ENCODE measurements at regions not wholly inside any gene's neighbourhood (a gene's known extent, or its start where the extent isn't known, plus 50 kb on each side); places are given as distances from the start of the nearest gene placed in this dataset.

DNA sequence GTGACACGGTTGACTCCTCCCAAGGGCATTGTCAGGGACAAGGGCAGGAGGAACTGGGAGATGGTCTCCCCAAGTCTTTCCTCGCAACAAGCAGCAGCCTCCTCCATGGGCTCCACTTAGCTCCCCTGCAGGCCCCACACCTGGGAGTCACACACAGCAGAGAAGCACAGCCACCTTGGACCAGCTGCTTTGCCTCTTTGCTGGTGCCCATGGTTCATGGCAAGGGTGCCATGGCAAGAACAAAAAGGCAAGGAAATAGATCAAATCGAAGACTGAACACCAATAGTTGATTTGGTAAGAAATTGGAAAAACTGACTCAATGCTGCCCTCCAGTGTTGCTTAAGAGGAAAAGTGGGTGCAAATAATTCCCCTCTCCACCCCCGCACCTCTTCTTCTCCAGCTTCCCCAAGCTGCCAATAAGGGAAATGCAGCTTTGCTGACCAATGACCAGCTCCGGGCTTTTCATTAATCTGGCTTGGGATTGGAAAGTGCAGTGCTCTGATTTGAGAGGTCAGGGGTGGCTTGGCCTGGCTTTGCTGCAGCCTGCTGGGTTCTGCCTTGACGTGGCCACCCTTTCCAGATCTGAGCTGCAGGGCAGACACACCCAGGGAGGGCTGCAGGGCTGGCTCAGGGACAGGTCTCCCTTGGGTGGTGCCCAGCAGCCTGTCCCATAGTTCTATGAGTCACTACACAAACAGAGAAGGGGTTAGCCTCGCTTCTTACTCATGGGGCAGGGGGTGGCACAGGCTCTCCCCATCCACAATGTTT is 162.0 kb downstream of the KLF13 start:
- Histone ChIP-seq H3K4me1 (ENCODE audit: low read length) (peaks cover 18% of the 10 kb centered on the region), H4K20me1 (ENCODE audit: insufficient read depth, low read length) (no peaks in the 10 kb centered on the region), H3K27ac (ENCODE audit: low read length) (no peak overlapping the region), H3K4me2 (ENCODE audit: low read length) (peak overlapping the region; percentile 58), H3K36me3 (replicated peaks; ENCODE audit: low read depth, low read length) (no peaks in the 10 kb centered on the region), H2AFZ (ENCODE audit: low read depth, low read length) (0 out of 2 replicates have a peak overlapping the region, but pooled peaks have one; percentile 6), H3K27me3 (ENCODE audit: low read depth, low read length) (no peaks in the 10 kb centered on the region), H3K4me3 (ENCODE audit: low read length) (peak overlapping the region; percentile 22; the same call in 1 of the 2 replicates), H3K9me3 (ENCODE audit: insufficient read depth, low read length) (peaks cover 6% of the 10 kb centered on the region; the same call in 1 of the 2 replicates), H3K79me2 (ENCODE audit: low read length) (no peaks in the 10 kb centered on the region), H3K9ac (ENCODE audit: low read length) (no peak overlapping the region)
- TF ChIP-seq, protein P1, sequence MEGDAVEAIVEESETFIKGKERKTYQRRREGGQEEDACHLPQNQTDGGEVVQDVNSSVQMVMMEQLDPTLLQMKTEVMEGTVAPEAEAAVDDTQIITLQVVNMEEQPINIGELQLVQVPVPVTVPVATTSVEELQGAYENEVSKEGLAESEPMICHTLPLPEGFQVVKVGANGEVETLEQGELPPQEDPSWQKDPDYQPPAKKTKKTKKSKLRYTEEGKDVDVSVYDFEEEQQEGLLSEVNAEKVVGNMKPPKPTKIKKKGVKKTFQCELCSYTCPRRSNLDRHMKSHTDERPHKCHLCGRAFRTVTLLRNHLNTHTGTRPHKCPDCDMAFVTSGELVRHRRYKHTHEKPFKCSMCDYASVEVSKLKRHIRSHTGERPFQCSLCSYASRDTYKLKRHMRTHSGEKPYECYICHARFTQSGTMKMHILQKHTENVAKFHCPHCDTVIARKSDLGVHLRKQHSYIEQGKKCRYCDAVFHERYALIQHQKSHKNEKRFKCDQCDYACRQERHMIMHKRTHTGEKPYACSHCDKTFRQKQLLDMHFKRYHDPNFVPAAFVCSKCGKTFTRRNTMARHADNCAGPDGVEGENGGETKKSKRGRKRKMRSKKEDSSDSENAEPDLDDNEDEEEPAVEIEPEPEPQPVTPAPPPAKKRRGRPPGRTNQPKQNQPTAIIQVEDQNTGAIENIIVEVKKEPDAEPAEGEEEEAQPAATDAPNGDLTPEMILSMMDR (IDR thresholded peaks at IDR 0.05; ENCODE audit: low read depth, low read length), result peak; percentile 84
- TF ChIP-seq EZH2phosphoT487 (IDR thresholded peaks at IDR 0.05; ENCODE audit: low read depth), result no peak

GRCh38 chr15:31489281-31489680 is 162.6 kb downstream of the KLF13 start:
- Histone ChIP-seq H3K9me3 (ENCODE audit: insufficient read depth, low read length) (peaks cover 6% of the 10 kb centered on the region; the same call in 1 of the 2 replicates), H3K4me1 (ENCODE audit: low read length) (peaks cover 18% of the 10 kb centered on the region), H3K9ac (ENCODE audit: low read length) (no peak overlapping the region), H2AFZ (ENCODE audit: low read depth, low read length) (no peak overlapping the region), H3K36me3 (replicated peaks; ENCODE audit: low read depth, low read length) (no peaks in the 10 kb centered on the region), H4K20me1 (ENCODE audit: insufficient read depth, low read length) (no peaks in the 10 kb centered on the region), H3K4me2 (ENCODE audit: low read length) (0 out of 2 replicates have a peak overlapping the region, but pooled peaks have one; percentile 29), H3K4me3 (ENCODE audit: low read length) (no peak overlapping the region), H3K79me2 (ENCODE audit: low read length) (no peaks in the 10 kb centered on the region), H3K27me3 (ENCODE audit: low read depth, low read length) (no peaks in the 10 kb centered on the region), H3K27ac (ENCODE audit: low read length) (no peak overlapping the region)
- TF ChIP-seq, protein P1 (IDR thresholded peaks at IDR 0.05; ENCODE audit: low read depth, low read length), result no peak
- no peak for TF ChIP-seq EZH2phosphoT487 (IDR thresholded peaks at IDR 0.05; ENCODE audit: low read depth)

DNA sequence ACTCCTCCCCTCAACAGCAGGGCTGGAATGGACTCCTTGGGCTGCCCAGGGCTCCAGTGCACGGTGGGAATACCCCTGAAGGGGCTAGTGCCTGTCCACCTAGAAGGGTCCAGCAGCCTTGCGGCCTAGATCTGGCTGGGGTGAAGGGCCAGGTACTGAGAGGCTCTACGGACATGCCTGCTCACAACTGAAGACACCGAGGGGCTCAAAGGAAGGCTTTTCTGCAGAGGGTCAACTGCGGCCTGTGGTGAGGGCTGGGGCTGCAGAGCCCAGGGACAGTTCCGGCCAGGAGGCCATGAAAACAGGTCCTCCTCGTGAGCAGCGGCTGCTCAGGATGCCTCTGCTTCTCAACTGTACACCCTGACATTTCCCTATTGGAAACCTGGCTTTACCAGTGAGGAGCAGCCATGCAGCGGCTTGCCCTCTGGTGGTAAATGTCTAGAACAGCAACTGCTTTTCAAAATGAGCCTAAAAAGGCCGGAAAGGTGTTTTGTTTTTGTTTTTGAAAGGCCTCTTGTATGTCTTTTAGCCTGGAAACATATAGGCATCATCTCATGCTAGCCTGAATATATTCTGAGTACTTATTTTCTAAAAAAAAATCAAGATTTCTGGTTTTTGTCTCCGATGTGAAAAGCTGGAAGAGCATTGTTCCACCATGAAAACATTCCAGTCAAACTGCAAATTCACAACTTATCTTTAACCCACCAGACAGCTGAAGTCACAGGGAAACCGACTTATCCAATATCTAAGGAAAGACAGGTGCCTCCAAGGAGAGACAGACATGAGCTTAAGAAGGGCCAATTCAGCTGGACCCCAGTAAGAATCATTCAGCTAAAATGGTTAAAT is 163.4 kb downstream of the KLF13 start:
- H3K4me2 ChIP-seq (ENCODE audit: low read length), result peak overlapping the region; percentile 29

More for the DNA sequence above, 163.4 kb downstream of the KLF13 start:
- H3K79me2 ChIP-seq (ENCODE audit: low read length), result no peaks in the 10 kb centered on the region
- no peaks in the 10 kb centered on the region for H3K27me3 ChIP-seq (ENCODE audit: low read depth, low read length)
- H3K36me3 ChIP-seq (replicated peaks; ENCODE audit: low read depth, low read length), result no peaks in the 10 kb centered on the region
- H3K27ac ChIP-seq (ENCODE audit: low read length), result no peak overlapping the region
- peaks cover 6% of the 10 kb centered on the region; the same call in 1 of the 2 replicates for H3K9me3 ChIP-seq (ENCODE audit: insufficient read depth, low read length)
- H3K9ac ChIP-seq (ENCODE audit: low read length), result no peak overlapping the region
- H4K20me1 ChIP-seq (ENCODE audit: insufficient read depth, low read length), result no peaks in the 10 kb centered on the region
- H3K4me1 ChIP-seq (ENCODE audit: low read length), result peaks cover 18% of the 10 kb centered on the region
- H3K4me3 ChIP-seq (ENCODE audit: low read length), result no peak overlapping the region
- H2AFZ ChIP-seq (ENCODE audit: low read depth, low read length), result no peak overlapping the region
- TF ChIP-seq EZH2phosphoT487 (IDR thresholded peaks at IDR 0.05; ENCODE audit: low read depth), result no peak
- TF ChIP-seq, protein P1 (IDR thresholded peaks at IDR 0.05; ENCODE audit: low read depth, low read length), result peak; percentile 84
